IMR-90 (cell line): ENCODE measurements at regions not wholly inside any gene's neighbourhood (a gene's known extent, or its start where the extent isn't known, plus 50 kb on each side); places are given as distances from the start of the nearest gene placed in this dataset.

Experiments used
- ATAC-seq: fragments of 200-7000 bp; cut with Tn5 transposase; 2 replicates; pipeline ENCODE4 v1.9.1; 2020; ENCODE audit warnings: low read depth, mild to moderate bottlenecking, moderate library complexity
- BruUV-seq: library from RNA; stranded (reverse); fragments of 400-500 nt; replicated peaks from 2 replicates; lab custom pipeline; 2021; lab: Mats Ljungman, UMichigan
- CTCF ChIA-PET: fragments of 300-600 bp; formaldehyde crosslinking; extraction: SDS; loops from one replicate; lab custom pipeline; 2021; ENCODE audit warnings: antibody characterized with exemption; lab: Yijun Ruan, JAX
- POLR2A ChIA-PET: fragments of 300-600 bp; sonication (Branson Sonifier 250); formaldehyde crosslinking; loops from one replicate; lab custom pipeline; 2022; ENCODE audit warnings: antibody characterized with exemption; ENCODE audit not compliant: unreplicated experiment; lab: Charles Lee
- DNase-seq: peaks from one replicate; pipeline ENCODE4 v3.0.0; 2013
- H2AFZ ChIP-seq: replicated peaks from 2 replicates; pipeline ENCODE3; 2013; ENCODE audit warnings: low read length, mild to moderate bottlenecking; ENCODE audit not compliant: poor library complexity
- H2AK5ac ChIP-seq: 2 replicates; pipeline ENCODE4 v1.6.1; 2013; ENCODE audit warnings: low read depth, low read length, inconsistent platforms
- H2AK9ac ChIP-seq: replicated peaks from 2 replicates; pipeline ENCODE3; 2013; ENCODE audit warnings: mild to moderate bottlenecking, low read depth, low read length, moderate library complexity; ENCODE audit not compliant: poor library complexity
- H2BK120ac ChIP-seq: 2 replicates; pipeline ENCODE4 v1.6.1; 2013; ENCODE audit warnings: low read depth, low read length, inconsistent platforms
- H2BK15ac ChIP-seq: 3 replicates; pipeline ENCODE4 v1.6.1; 2013; ENCODE audit warnings: low read depth, low read length, inconsistent platforms
- H2BK20ac ChIP-seq: 2 replicates; pipeline ENCODE4 v1.6.1; 2013; ENCODE audit warnings: low read depth, mild to moderate bottlenecking, inconsistent platforms, low read length, moderate library complexity
- H2BK5ac ChIP-seq: 2 replicates; pipeline ENCODE4 v1.6.1; 2013; ENCODE audit warnings: mild to moderate bottlenecking, low read depth, low read length, inconsistent platforms; ENCODE audit not compliant: poor library complexity, severe bottlenecking
- H3K14ac ChIP-seq: replicated peaks from 2 replicates; pipeline ENCODE4 v1.6.1; 2013; ENCODE audit warnings: low read depth, low read length, inconsistent platforms
- H3K18ac ChIP-seq: 2 replicates; pipeline ENCODE4 v1.6.1; 2013; ENCODE audit warnings: low read depth, low read length, control low read depth
- H3K23ac ChIP-seq: 2 replicates; pipeline ENCODE4 v1.6.1; 2013; ENCODE audit warnings: low read depth, low read length, inconsistent platforms
- H3K27ac ChIP-seq: 2 replicates; pipeline ENCODE4 v1.5.1; 2013; ENCODE audit warnings: mild to moderate bottlenecking, control low read depth, low read length; ENCODE audit not compliant: insufficient read depth
- H3K27me3 ChIP-seq: 2 replicates; pipeline ENCODE4 v1.6.1; 2013; ENCODE audit warnings: low read length; ENCODE audit not compliant: control insufficient read depth, insufficient read depth
- H3K36me3 ChIP-seq: 2 replicates; pipeline ENCODE4 v1.6.1; 2013; ENCODE audit warnings: low read length, mixed read lengths; ENCODE audit not compliant: control insufficient read depth, insufficient read depth
- H3K4ac ChIP-seq: 2 replicates; pipeline ENCODE4 v1.6.1; 2013; ENCODE audit warnings: low read depth, low read length, inconsistent platforms
- H3K4me1 ChIP-seq: 2 replicates; pipeline ENCODE4 v1.6.1; 2013; ENCODE audit warnings: low read length, mixed read lengths; ENCODE audit not compliant: control insufficient read depth, insufficient read depth
- H3K4me2 ChIP-seq: 2 replicates; pipeline ENCODE4 v1.6.1; 2013; ENCODE audit warnings: low read depth, mild to moderate bottlenecking, control low read depth, low read length, moderate library complexity
- H3K4me3 ChIP-seq: 2 replicates; pipeline ENCODE4 v1.5.1; 2013; ENCODE audit warnings: low read depth, mild to moderate bottlenecking, control low read depth, low read length, moderate library complexity; ENCODE audit not compliant: insufficient read depth
- H3K56ac ChIP-seq: 2 replicates; pipeline ENCODE4 v1.6.1; 2013; ENCODE audit warnings: low read length, inconsistent platforms; ENCODE audit not compliant: insufficient read depth; ENCODE audit errors: extremely low read depth
- H3K79me1 ChIP-seq, 2 experiments: 2 replicates each; pipeline ENCODE4 v1.6.1; 2013; ENCODE audit warnings: low read length in 2 of 2, inconsistent platforms in 1 of 2, low read depth in 1 of 2
- H3K9ac ChIP-seq: 2 replicates; pipeline ENCODE4 v1.6.1; 2013; ENCODE audit warnings: low read depth, low read length, control low read depth
- H3K9me1 ChIP-seq: 2 replicates; pipeline ENCODE4 v1.6.1; 2013; ENCODE audit warnings: low read length, inconsistent platforms; ENCODE audit not compliant: insufficient read depth
- H3K9me3 ChIP-seq: 2 replicates; pipeline ENCODE4 v1.6.1; 2013; ENCODE audit warnings: low read length; ENCODE audit not compliant: control insufficient read depth, insufficient read depth
- H4K20me1 ChIP-seq: 2 replicates; pipeline ENCODE4 v1.6.1; 2013; ENCODE audit warnings: low read length, inconsistent platforms; ENCODE audit not compliant: insufficient read depth
- H4K5ac ChIP-seq: 2 replicates; pipeline ENCODE4 v1.6.1; 2013; ENCODE audit warnings: mild to moderate bottlenecking, low read depth, low read length, control low read depth
- H4K8ac ChIP-seq, 2 experiments: 2 replicates each; pipeline ENCODE4 v1.6.1; 2013; ENCODE audit warnings: low read depth in 2 of 2, low read length in 2 of 2, control low read depth in 1 of 2, inconsistent platforms in 1 of 2
- H4K91ac ChIP-seq: 2 replicates; pipeline ENCODE4 v1.6.1; 2013; ENCODE audit warnings: low read depth, low read length, inconsistent platforms; ENCODE audit not compliant: insufficient read depth
- MAFK ChIP-seq: IDR thresholded peaks from 2 replicates; pipeline ENCODE4 v1.6.1; 2012; ENCODE audit warnings: low read depth, low read length, improper control_type of control experiment
- POLR2A ChIP-seq: IDR thresholded peaks from 2 replicates; pipeline ENCODE4 v1.6.1; 2012; ENCODE audit warnings: mild to moderate bottlenecking, low read depth, low read length
- RCOR1 ChIP-seq: IDR thresholded peaks from 2 replicates; pipeline ENCODE4 v1.6.1; 2012; ENCODE audit warnings: mild to moderate bottlenecking, low read length, improper control_type of control experiment; ENCODE audit not compliant: insufficient replicate concordance
- WGBS, 2 experiments: methylation state at CpG; one replicate each; pipeline versions ENCODE4 v1.1.5 to v1.1.7; 2013; ENCODE audit warnings: missing lambda C conversion rate in 2 of 2; ENCODE audit not compliant: insufficient read length in 1 of 2; ENCODE audit errors: extremely low coverage in 2 of 2; 5-methylcytosine and 5-hydroxymethylcytosine counted together
- dilution Hi-C: fragments of 300-500 bp; cut with HindIII; formaldehyde crosslinking; loops from one replicate; pipeline ENCODE4 v1.14.3; 2018; ENCODE audit warnings: low sequenced_read_pairs; ENCODE audit not compliant: unreplicated experiment
- in situ Hi-C: fragments of 300-500 bp; cut with MboI; formaldehyde crosslinking; loops from 3 replicates; pipeline ENCODE4 v1.14.3; 2019; ENCODE audit warnings: low sequenced_read_pairs, inconsistent platforms, mixed read lengths
- intact Hi-C: fragments of 100-400 bp; cut with micrococcal nuclease; formaldehyde crosslinking; loops from 2 replicates; pipeline ENCODE4 v1.10.0; 2022

GRCh38 chr21:20315042-20315441, 683.2 kb upstream of the NCAM2 start:
- H3K79me1 ChIP-seq: no peaks in the 10 kb centered on the region
- no peak overlapping the region for H2AK5ac ChIP-seq
- no peak overlapping the region for H2BK5ac ChIP-seq
- H3K9ac ChIP-seq: no peak overlapping the region
- no peak overlapping the region for H2BK15ac ChIP-seq
- no peak overlapping the region for H3K14ac ChIP-seq
- H3K36me3 ChIP-seq: no peaks in the 10 kb centered on the region
- no peak for DNase-seq
- H4K5ac ChIP-seq: no peak overlapping the region
- no peak overlapping the region for H3K4me3 ChIP-seq
- no peak overlapping the region for H3K4ac ChIP-seq
- TF ChIP-seq MAFK: peak; percentile 85
- TF ChIP-seq RCOR1: no peak
- no peak for TF ChIP-seq POLR2A
- no peak overlapping the region for H3K56ac ChIP-seq
- H3K18ac ChIP-seq: no peak overlapping the region
- no TSS peak for BruUV-seq
- H2AK9ac ChIP-seq: no peak overlapping the region
- no peak overlapping the region for H3K4me2 ChIP-seq
- CTCF ChIA-PET: no interaction called here
- H4K8ac ChIP-seq: no peak overlapping the region
- intact Hi-C loops: no loop called here
- in situ Hi-C loops: no loop called here
- POLR2A ChIA-PET: no interaction called here
- H4K91ac ChIP-seq: no peak overlapping the region
- H3K9me3 ChIP-seq: peaks cover 6% of the 10 kb centered on the region; the same call in 1 of the 2 replicates
- no peaks in the 10 kb centered on the region for H3K4me1 ChIP-seq
- H2BK120ac ChIP-seq: no peak overlapping the region
- no peaks in the 10 kb centered on the region for H3K9me1 ChIP-seq
- WGBS, 2 experiments: no CpG with 5 or more reads among the region's 1 CpG
- dilution Hi-C loops: no loop called here
- H2BK20ac ChIP-seq: no peak overlapping the region
- no peak for ATAC-seq
- no peak overlapping the region for H3K23ac ChIP-seq
- no peaks in the 10 kb centered on the region for H4K20me1 ChIP-seq
- H3K27me3 ChIP-seq: no peaks in the 10 kb centered on the region
- H3K27ac ChIP-seq: no peak overlapping the region
- no peak overlapping the region for H2AFZ ChIP-seq
